Prostate gland (tissue), 2 donors: ENCODE measurements at regions not wholly inside any gene's neighbourhood (a gene's known extent, or its start where the extent isn't known, plus 50 kb on each side); places are given as distances from the start of the nearest gene placed in this dataset.

Experiments used
- POLR2A ChIP-seq: fragments of 450-650 bp; IDR thresholded peaks from one replicate; pipeline ENCODE4 v1.6.1; 2016; ENCODE audit warnings: antibody characterized with exemption, mild to moderate bottlenecking
- POLR2AphosphoS5 ChIP-seq: sonication (generic); formaldehyde crosslinking; IDR thresholded peaks from one replicate; pipeline ENCODE4 v1.6.1; 2017; ENCODE audit warnings: antibody characterized with exemption
- TF ChIP-seq, protein P1 (sequence below), 4 experiments: fragments of 200-600 bp in 2 of 4; fragments of 450-650 bp in 2 of 4; sonication (generic) in 2 of 4; IDR thresholded peaks; 1 replicate in 3 of 4; 2 replicates in 1 of 4; pipeline ENCODE4 v1.5.1; 2016 to 2019; ENCODE audit warnings: antibody characterized with exemption in 4 of 4, mild to moderate bottlenecking in 2 of 4, moderate library complexity in 2 of 4

GRCh38 chr16:87226926-87227295 is 90.3 kb downstream of the C16orf95 start:
- TF ChIP-seq, protein P1, sequence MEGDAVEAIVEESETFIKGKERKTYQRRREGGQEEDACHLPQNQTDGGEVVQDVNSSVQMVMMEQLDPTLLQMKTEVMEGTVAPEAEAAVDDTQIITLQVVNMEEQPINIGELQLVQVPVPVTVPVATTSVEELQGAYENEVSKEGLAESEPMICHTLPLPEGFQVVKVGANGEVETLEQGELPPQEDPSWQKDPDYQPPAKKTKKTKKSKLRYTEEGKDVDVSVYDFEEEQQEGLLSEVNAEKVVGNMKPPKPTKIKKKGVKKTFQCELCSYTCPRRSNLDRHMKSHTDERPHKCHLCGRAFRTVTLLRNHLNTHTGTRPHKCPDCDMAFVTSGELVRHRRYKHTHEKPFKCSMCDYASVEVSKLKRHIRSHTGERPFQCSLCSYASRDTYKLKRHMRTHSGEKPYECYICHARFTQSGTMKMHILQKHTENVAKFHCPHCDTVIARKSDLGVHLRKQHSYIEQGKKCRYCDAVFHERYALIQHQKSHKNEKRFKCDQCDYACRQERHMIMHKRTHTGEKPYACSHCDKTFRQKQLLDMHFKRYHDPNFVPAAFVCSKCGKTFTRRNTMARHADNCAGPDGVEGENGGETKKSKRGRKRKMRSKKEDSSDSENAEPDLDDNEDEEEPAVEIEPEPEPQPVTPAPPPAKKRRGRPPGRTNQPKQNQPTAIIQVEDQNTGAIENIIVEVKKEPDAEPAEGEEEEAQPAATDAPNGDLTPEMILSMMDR (IDR thresholded peaks at IDR 0.05) = no peak
- TF ChIP-seq POLR2AphosphoS5 (no peak), POLR2A (no peak)
